PC-9 (cell line): ENCODE measurements at regions not wholly inside any gene's neighbourhood (a gene's known extent, or its start where the extent isn't known, plus 50 kb on each side); places are given as distances from the start of the nearest gene placed in this dataset.

Experiments used
- CTCF ChIP-seq: fragments of 200-600 bp; sonication (generic); conservative IDR thresholded peaks from 2 replicates; pipeline ENCODE4 v1.6.1; 2017; ENCODE audit warnings: mixed run types, antibody characterized with exemption, mild to moderate bottlenecking, moderate library complexity
- EZH2 ChIP-seq: fragments of 200-600 bp; sonication (generic); IDR thresholded peaks from 2 replicates; pipeline ENCODE4 v1.8.0; 2017; ENCODE audit warnings: antibody characterized with exemption, low read depth

DNA sequence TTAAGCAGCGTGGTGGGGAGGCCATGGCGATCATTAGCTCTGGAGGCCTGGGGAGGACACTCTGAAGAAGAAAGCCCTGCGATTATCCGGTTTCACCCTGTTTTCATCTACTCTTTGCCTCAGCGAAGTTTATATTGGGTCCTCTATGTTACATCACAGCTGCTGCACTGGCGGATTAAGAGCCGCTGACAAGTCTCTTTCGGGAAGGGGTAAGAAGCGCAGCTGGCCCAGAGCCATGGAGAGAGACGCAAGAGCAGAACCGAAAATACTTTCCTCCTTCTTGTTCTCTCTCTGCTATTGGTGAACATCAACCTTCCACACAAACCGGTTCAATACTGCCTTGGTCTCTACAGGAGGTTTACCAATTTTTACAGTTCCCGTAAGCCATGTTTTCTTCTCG lies 291.5 kb downstream of the FAM72C start:
- TF ChIP-seq CTCF (no peak), EZH2 (no peak)
